GM12878 (cell line): ENCODE measurements at regions not wholly inside any gene's neighbourhood (a gene's known extent, or its start where the extent isn't known, plus 50 kb on each side); places are given as distances from the start of the nearest gene placed in this dataset.

Source experiments
- ATAC-seq: fragments of 200-7000 bp; cut with Tn5 transposase; 3 replicates; pipeline ENCODE4 v1.9.1; 2020; ENCODE audit warnings: mild to moderate bottlenecking, moderate library complexity
- BruUV-seq: library from RNA; stranded (reverse); fragments of 400-500 nt; replicated peaks from 2 replicates; lab custom pipeline; 2021; lab: Mats Ljungman, UMichigan
- CTCF ChIA-PET: fragments of 300-600 bp; sonication (Branson Sonifier 250); formaldehyde crosslinking; extraction: SDS; loops from one replicate; lab custom pipeline; 2021; ENCODE audit warnings: inconsistent platforms; lab: Yijun Ruan, JAX
- POLR2A ChIA-PET: fragments of 350-600 bp; formaldehyde crosslinking; extraction: SDS; loops from one replicate; lab custom pipeline; 2021; ENCODE audit warnings: inconsistent platforms; lab: Charles Lee
- RAD21 ChIA-PET: fragments of 300-600 bp; sonication (Branson Sonifier 250); formaldehyde crosslinking; loops from one replicate; lab custom pipeline; 2023; ENCODE audit warnings: antibody characterized with exemption; ENCODE audit not compliant: unreplicated experiment; lab: Charles Lee
- SMC1A ChIA-PET: fragments of 300-600 bp; sonication (Branson Sonifier 250); formaldehyde crosslinking; loops from one replicate; lab custom pipeline; 2023; ENCODE audit not compliant: unreplicated experiment, uncharacterized antibody; lab: Charles Lee
- DNase-seq: peaks from one replicate; pipeline ENCODE4 v3.0.0-alpha.2; 2011; ENCODE audit warnings: low read depth, low spot score
- FAIRE-seq: peaks from 3 replicates; lab custom pipeline; 2011; peaks lifted over from hg19 to GRCh38; lab: Jason Lieb, UNC
- H2AFZ ChIP-seq: 2 replicates; pipeline ENCODE4 v1.6.0; 2011; ENCODE audit warnings: low read depth, low read length, control low read depth; ENCODE audit not compliant: control insufficient read depth
- H3K27ac ChIP-seq: 2 replicates; pipeline ENCODE4 v1.5.1; 2011; ENCODE audit warnings: control low read depth; ENCODE audit not compliant: control insufficient read depth, insufficient read depth
- H3K27me3 ChIP-seq, 2 experiments: replicated peaks in 1 of 2; 2 replicates each; pipeline versions ENCODE4 v1.6.0 to v1.6.1; 2011; ENCODE audit warnings: low read length in 1 of 2; ENCODE audit not compliant: control insufficient read depth in 2 of 2, insufficient read depth in 2 of 2
- H3K36me3 ChIP-seq, 2 experiments: 2 replicates each; pipeline ENCODE4 v1.5.1; 2011; ENCODE audit warnings: low read length in 1 of 2; ENCODE audit not compliant: control insufficient read depth in 2 of 2, insufficient read depth in 2 of 2
- H3K4me1 ChIP-seq: 2 replicates; pipeline ENCODE4 v1.6.1; 2011; ENCODE audit warnings: mild to moderate bottlenecking, low read length, moderate library complexity, mixed read lengths; ENCODE audit not compliant: control insufficient read depth, insufficient read depth
- H3K4me2 ChIP-seq: 2 replicates; pipeline ENCODE4 v1.6.0; 2011; ENCODE audit warnings: control low read depth; ENCODE audit not compliant: control insufficient read depth, insufficient read depth
- H3K4me3 ChIP-seq: fragments of 200-600 bp; sonication (generic); 2 replicates; pipeline ENCODE4 v1.5.1; 2016
- H3K79me2 ChIP-seq: 2 replicates; pipeline ENCODE4 v1.6.0; 2011; ENCODE audit warnings: low read length; ENCODE audit not compliant: control insufficient read depth, insufficient read depth
- H3K9ac ChIP-seq: 2 replicates; pipeline ENCODE4 v1.8.0; 2011; ENCODE audit warnings: low read length, control low read depth, mixed read lengths; ENCODE audit not compliant: control insufficient read depth, insufficient read depth
- H3K9me3 ChIP-seq: replicated peaks from 3 replicates; pipeline ENCODE4 v1.5.1; 2011; ENCODE audit warnings: mild to moderate bottlenecking, low read length; ENCODE audit not compliant: control insufficient read depth, insufficient read depth
- H4K20me1 ChIP-seq: 2 replicates; pipeline ENCODE4 v1.6.0; 2011; ENCODE audit not compliant: control insufficient read depth, insufficient read depth
- BACH1 ChIP-seq: fragments of 450-650 bp; IDR thresholded peaks from 2 replicates; pipeline ENCODE4 v1.6.1; 2017; ENCODE audit warnings: mild to moderate bottlenecking, borderline replicate concordance
- BMI1 ChIP-seq: fragments of 450-650 bp; IDR thresholded peaks from 2 replicates; pipeline ENCODE4 v1.6.1; 2016; ENCODE audit warnings: mild to moderate bottlenecking, moderate library complexity, borderline replicate concordance
- BRCA1 ChIP-seq: IDR thresholded peaks from 2 replicates; pipeline ENCODE4 v1.6.1; 2011; ENCODE audit warnings: low read depth, low read length, improper control_type of control experiment
- ESRRA ChIP-seq: IDR thresholded peaks from 2 replicates; pipeline ENCODE4 v1.6.1; 2012; ENCODE audit warnings: mild to moderate bottlenecking, low read length, improper control_type of control experiment
- FOXM1 ChIP-seq: IDR thresholded peaks from 2 replicates; pipeline ENCODE4 v1.6.1; 2012; ENCODE audit warnings: low read depth, mild to moderate bottlenecking, inconsistent platforms, low read length, moderate library complexity
- KAT2A ChIP-seq: conservative IDR thresholded peaks from 2 replicates; pipeline ENCODE4 v1.6.1; 2011; ENCODE audit warnings: low read depth, low read length; ENCODE audit not compliant: control insufficient read depth
- MLLT1 ChIP-seq: fragments of 450-650 bp; IDR thresholded peaks from 2 replicates; pipeline ENCODE4 v1.6.1; 2016; ENCODE audit warnings: mild to moderate bottlenecking
- NBN ChIP-seq: fragments of 450-650 bp; IDR thresholded peaks from 2 replicates; pipeline ENCODE4 v1.6.1; 2016
- NKRF ChIP-seq: fragments of 450-650 bp; conservative IDR thresholded peaks from 2 replicates; pipeline ENCODE4 v1.6.1; 2017; ENCODE audit warnings: mild to moderate bottlenecking, moderate library complexity
- NR2F1 ChIP-seq: fragments of 450-650 bp; conservative IDR thresholded peaks from 2 replicates; pipeline ENCODE4 v1.6.1; 2017; ENCODE audit warnings: mild to moderate bottlenecking
- SPI1 ChIP-seq: IDR thresholded peaks from 2 replicates; pipeline ENCODE4 v1.6.1; 2011; ENCODE audit warnings: low read depth, mild to moderate bottlenecking, low read length, moderate library complexity, borderline replicate concordance; ENCODE audit not compliant: insufficient read depth
- STAT3 ChIP-seq: IDR thresholded peaks from 2 replicates; pipeline ENCODE4 v1.6.1; 2011; ENCODE audit warnings: low read depth, low read length, improper control_type of control experiment
- TARDBP ChIP-seq: IDR thresholded peaks from 2 replicates; pipeline ENCODE4 v1.6.1; 2016; ENCODE audit warnings: borderline replicate concordance
- YY1 ChIP-seq: IDR thresholded peaks from 2 replicates; pipeline ENCODE4 v1.6.1; 2011; ENCODE audit warnings: low read depth, mild to moderate bottlenecking, low read length
- ZBTB40 ChIP-seq: fragments of 450-650 bp; IDR thresholded peaks from 2 replicates; pipeline ENCODE4 v1.6.1; 2016; ENCODE audit warnings: mild to moderate bottlenecking, moderate library complexity, borderline replicate concordance
- ZNF622 ChIP-seq: fragments of 450-650 bp; IDR thresholded peaks from 2 replicates; pipeline ENCODE4 v1.6.1; 2017; ENCODE audit warnings: mild to moderate bottlenecking, inconsistent platforms
- ZZZ3 ChIP-seq: IDR thresholded peaks from 2 replicates; pipeline ENCODE4 v1.6.1; 2011; ENCODE audit warnings: low read depth; ENCODE audit not compliant: control insufficient read depth, insufficient read length
- WGBS: methylation state at CpG from one replicate; pipeline ENCODE4 v1.1.6; 2016; ENCODE audit warnings: low lambda C conversion rate; ENCODE audit not compliant: insufficient replicate concordance, insufficient coverage; ENCODE audit errors: missing lambda C conversion rate; 5-methylcytosine and 5-hydroxymethylcytosine counted together
- in situ Hi-C: fragments of 300-500 bp; cut with MboI; formaldehyde crosslinking; loops from 9 replicates; pipeline ENCODE4 v1.14.3; 2018; ENCODE audit warnings: mixed read lengths
- intact Hi-C: fragments of 100-400 bp; cut with micrococcal nuclease; formaldehyde crosslinking; loops from one replicate; pipeline ENCODE4 v1.14.2; 2022; ENCODE audit not compliant: unreplicated experiment

GRCh38 chr3:4153771-4154170 lies 149.4 kb upstream of the SETMAR start:
- 29% methylated on average over 1 of the region's 1 CpG for WGBS
- in situ Hi-C loops, result no loop called here
- no peaks in the 10 kb centered on the region for H3K79me2 ChIP-seq
- H3K9me3 ChIP-seq, result no peaks in the 10 kb centered on the region
- H3K27me3 ChIP-seq, result no peaks in the 10 kb centered on the region
- no peak overlapping the region for H2AFZ ChIP-seq
- RAD21 ChIA-PET, result no interaction called here
- H3K4me2 ChIP-seq, result no peak overlapping the region
- SMC1A ChIA-PET, result no interaction called here
- H4K20me1 ChIP-seq, result no peaks in the 10 kb centered on the region
- BruUV-seq, result no TSS peak
- H3K9ac ChIP-seq, result no peak overlapping the region
- H3K4me1 ChIP-seq, result no peaks in the 10 kb centered on the region
- H3K36me3 ChIP-seq, result no peaks in the 10 kb centered on the region
- CTCF ChIA-PET, result interaction anchor here (0.7 to 1.5 kb wide), 2 partner anchors 79 to 135 kb away, joined by 3 read pairs; no protein-coding TSS in a partner anchor
- TF ChIP-seq NKRF (no peak), SPI1 (no peak), ZZZ3 (no peak), MLLT1 (no peak), ZBTB40 (no peak), STAT3 (no peak), BMI1 (no peak), YY1 (no peak), KAT2A (no peak), ESRRA (no peak), FOXM1 (no peak), BACH1 (no peak), TARDBP (no peak), ZNF622 (no peak), NBN (no peak), NR2F1 (no peak), BRCA1 (no peak)
- TF ChIP-seq, all 136 proteins: peak for 0
- no peak overlapping the region for H3K4me3 ChIP-seq
- ATAC-seq, result no peak
- no peak overlapping the region for H3K27ac ChIP-seq
- POLR2A ChIA-PET, result no interaction called here
- FAIRE-seq, result no peak
- intact Hi-C loops, result no loop called here
- DNase-seq, result no peak
